HG02938 (cell line): ENCODE measurements at regions not wholly inside any gene's neighbourhood (a gene's known extent, or its start where the extent isn't known, plus 50 kb on each side); places are given as distances from the start of the nearest gene placed in this dataset.
"Not testable (repeated sequence)": the region's sequence is repeated elsewhere in the genome, so short reads cannot be mapped to it uniquely, and the experiment has no call there.

Experiments used
- ATAC-seq: cut with Tn5 transposase; IDR thresholded peaks from one replicate; pipeline ENCODE4 v1.9.1; 2021; ENCODE audit warnings: mild to moderate bottlenecking, moderate library complexity; ENCODE audit not compliant: unreplicated experiment

- ATAC-seq: no peak
Observed at GRCh38 chr2:11877764-11878163, 131.3 kb downstream of the LPIN1 start.

- ATAC-seq: not testable (repeated sequence)
Observed at GRCh38 chr2:11885253-11885652, 138.8 kb downstream of the LPIN1 start.

- not testable (repeated sequence) for ATAC-seq
Observed at GRCh38 chr2:11886899-11887298, 140.5 kb downstream of the LPIN1 start.

DNA sequence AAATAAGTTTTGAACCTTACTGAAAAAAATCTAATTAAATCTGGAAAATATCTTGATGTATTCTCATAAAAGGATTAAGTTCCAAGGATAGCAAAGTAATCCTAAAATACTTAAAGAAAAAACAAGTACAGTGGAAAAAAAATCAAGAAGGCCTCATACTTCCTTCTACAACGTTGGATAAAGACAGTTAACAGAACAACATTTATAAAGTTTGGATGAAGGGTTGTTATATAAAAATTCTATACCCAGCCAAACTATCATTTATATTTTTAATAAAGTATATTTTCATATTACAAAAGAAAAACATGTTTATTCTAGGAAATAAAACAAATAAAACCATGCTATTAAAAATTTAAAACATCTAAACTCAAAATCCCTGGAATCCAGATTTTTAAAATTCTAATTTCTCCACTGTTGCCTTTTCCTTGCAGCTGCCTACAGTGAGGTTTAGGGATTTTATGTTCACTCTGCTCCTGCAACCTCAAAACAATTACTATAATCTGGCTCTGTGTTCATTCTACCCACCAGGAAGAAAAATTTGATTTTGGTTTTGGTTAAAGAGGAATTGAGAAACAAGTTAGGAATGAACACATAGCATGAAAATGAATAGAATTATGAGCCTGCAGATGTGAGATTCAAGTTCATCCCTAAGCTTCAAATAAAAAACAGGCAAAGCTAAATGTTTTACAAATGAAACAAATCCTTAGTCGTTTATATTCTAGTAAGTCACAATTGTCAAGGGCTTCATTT is 142.8 kb downstream of the LPIN1 start:
- no peak for ATAC-seq

GRCh38 chr2:11889854-11890253 is 143.4 kb downstream of the LPIN1 start:
- ATAC-seq: no peak

DNA sequence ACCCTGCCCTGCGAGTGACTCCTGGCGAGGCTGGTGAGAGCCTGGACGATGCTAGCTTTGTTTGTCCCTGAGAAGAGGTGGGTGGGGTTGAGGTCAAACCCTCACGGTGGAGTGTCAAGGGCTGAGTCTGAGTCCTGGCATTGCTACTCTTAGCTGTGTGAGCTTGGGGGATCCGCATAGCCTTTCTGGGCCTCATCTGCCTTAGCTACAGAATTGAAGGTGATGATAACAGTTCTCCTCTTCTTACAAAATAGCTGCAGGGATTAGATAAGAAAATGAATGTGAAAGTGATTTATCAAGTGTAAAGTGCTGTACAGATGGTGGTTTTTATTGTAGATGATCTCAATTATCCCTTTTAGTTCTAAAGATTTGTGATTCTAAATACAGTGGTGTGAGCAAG is 144.6 kb downstream of the LPIN1 start:
- ATAC-seq: no peak

DNA sequence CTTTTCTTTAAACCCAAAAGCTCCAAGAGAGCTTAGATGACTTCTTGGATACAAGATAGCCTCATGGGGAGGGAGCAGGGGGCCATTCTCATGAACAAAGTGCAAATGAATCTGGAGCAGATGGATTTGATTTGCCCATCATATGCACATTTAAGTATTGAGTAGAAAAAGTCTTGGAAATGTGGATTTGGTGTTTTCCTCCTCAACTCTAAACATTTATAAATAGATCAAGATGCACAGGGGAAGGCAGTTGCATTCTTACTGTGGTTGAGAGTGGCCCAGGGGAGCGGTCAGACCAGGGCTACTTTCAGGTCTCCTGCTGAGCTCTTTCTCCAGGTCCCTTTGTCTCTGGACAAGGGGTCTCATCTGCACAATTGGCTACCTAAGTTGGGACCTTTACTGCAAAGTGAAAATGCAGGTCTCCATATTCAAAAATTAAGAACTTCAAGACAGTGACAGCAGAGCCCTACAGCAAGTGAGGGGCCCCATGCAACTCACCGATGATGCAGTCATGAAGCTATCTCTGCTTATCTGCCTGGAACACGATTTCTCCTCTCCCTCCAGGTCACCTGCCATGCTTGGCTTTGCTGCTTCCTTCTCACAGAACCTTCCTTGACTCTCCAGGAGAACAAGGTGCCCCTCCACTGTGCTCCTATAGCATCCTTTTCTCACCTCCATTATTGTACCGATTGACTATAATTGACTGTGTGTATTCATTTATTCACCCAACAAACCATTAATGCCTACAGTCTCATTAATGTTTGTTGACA is 145.4 kb downstream of the LPIN1 start:
- no peak for ATAC-seq

GRCh38 chr2:11896386-11896785 is 150.0 kb downstream of the LPIN1 start:
- no peak for ATAC-seq

DNA sequence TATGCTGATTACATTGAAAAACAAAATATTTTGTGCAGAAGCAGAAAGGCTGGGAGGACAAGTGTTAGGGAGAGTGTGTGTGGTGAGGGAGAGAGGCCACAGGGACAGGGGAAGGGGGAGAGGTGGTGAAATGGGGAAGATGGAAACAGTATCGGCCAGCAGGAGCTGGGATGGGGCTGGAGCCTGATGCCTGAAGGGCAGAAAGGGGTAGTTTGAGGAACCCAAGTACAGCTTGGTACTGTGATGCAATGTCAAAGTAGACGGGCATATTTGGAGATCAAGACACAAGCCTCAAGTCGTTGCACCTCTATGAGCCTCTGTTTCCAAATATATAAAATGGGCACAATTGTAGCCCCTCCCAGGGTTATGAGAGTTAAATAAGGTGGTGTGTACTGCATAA is 152.1 kb downstream of the LPIN1 start:
- no peak for ATAC-seq

DNA sequence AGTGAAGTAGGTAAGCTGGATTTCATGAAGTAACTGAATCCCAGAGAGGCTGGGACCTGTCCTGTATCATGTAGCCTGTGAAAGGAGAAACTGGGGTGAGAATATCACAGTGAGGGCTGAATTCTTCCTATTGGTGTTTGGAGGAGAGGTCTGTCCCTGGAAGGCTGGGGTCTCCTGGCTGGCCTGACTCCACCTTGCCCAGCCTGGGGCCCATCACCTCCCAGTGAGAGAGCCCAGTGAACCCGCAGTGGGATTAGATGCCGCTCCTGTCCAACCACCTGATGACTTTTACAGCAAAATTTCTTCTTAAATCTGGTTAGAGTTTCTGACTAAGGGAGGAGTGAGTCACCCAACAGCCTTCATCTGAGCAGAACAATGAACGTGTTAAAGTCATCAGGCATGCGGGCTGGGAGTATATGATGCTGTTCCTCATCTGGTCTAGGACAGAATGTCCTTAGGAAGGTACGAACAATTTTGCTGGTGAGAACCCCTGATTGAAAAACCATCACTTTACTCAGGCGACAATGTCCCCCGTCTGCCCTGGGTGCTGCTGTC is 152.9 kb downstream of the LPIN1 start:
- ATAC-seq: no peak

DNA sequence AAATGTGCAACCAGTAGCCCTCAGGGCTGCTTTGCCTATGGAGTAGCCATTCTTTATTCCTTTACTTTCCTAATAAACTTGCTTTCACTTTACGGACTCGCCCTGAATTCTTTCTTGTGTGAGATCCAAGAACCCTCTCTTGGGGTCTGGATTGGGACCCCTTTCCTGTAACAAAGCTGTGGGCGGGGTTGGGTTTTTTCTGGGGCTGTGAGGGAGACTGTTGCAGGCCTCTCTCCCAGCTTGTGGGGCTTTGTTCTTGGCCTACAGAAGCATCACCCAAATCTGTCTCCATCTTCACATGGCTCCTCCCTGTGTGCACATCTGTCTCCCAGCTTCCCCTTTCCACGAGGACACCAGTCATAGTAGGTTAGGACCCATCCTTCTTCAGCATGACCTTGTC is 154.5 kb downstream of the LPIN1 start:
- ATAC-seq: not testable (repeated sequence)

DNA sequence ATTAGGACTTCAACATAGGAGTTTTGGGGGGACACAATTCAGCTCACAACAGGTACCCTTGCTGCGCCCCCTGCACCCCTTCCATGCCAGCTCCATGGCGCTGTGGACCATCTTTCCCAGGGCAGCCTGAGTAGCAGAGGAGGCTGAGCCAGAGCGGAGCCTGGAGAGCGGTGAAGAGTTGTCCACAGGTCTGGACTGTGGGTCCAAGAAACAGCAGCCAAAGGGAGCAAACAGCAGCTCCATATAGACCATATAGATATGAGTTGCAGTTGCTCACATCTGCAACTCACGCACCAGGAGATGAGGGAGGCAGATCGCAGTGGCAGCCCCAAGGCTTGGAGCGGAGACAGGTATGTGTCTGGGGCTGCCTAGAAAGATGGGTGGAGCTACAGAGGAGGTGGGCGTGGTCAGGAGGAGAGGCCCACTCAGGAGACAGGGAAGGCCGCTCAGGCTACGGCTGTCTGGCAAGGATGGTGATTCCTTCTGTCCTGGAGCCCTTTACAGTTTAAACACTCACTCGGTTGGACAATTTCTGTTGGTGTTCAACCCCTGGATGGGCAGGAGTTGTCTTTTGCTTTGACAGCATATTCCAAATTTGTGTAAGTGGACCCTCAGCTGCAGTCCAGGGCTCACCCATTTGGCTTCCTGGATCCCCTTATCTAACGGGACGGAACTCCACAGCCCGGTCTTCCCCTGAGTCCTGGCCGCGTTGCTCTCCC is 155.1 kb downstream of the LPIN1 start:
- no peak for ATAC-seq

DNA sequence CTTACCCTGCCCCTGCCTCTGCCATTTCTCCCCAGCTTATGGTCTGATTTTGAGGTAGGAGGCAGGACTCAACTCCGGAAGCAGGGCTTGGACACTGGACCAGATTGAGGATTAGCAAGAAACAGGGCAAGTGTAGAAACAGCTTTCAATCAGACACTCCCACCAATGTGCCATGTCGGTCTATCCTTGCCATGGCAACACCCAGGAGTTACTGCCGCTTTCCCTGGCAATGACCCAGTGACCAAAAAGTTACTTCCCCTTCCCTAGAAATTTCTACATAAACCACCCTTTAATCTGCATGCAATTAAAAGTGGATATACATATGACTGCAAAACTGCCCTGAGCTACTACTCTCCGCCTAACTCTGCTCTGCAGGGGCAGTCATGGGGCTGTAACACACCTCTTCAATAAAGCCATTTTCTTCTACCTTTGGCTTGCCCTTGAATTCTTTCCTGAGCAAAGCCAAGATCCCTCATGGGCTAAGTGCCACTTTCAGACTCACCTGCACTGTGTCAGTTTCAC is 156.7 kb downstream of the LPIN1 start:
- no peak for ATAC-seq

DNA sequence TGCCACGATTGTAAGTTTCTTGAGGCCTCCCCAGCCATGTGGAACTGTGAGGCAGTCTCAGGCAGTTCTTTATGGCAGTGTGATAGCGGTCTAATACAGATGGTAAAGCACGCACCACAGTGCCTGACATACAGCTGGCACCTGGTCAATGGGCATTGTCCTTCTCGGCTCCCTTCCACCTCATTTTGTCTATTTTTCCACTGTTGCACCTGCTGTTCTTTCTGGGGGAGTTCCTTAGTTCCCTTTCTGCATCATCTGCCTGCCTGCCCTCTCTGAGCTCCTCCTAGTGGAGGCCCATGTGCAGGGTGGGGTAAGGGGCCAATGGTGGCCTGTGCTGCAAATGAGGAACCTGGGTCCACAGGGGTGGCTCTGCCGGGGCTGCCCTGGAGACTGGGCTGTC is 157.6 kb downstream of the LPIN1 start:
- peak; percentile 68 for ATAC-seq

DNA sequence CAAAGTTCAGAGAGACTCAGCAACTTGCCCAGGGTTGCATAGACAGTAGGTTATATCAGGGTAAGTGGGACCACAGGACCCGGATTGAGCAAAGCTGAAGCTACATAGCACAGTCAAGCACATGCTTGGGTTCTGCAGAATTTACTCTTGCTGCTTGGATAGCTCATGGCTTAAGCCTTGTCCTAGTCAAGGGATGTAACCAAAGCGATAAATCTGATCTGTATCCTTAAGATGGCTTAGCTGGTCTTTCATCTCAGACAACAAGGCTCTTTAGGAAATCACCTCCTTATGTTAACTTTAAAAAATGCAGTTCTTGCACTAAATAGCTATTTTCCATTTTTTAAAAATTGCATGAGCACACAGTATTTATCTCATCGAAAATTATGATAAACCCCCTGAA is 158.5 kb downstream of the LPIN1 start:
- ATAC-seq: no peak

GRCh38 chr2:11907190-11907589 is 160.8 kb downstream of the LPIN1 start:
- ATAC-seq: no peak

DNA sequence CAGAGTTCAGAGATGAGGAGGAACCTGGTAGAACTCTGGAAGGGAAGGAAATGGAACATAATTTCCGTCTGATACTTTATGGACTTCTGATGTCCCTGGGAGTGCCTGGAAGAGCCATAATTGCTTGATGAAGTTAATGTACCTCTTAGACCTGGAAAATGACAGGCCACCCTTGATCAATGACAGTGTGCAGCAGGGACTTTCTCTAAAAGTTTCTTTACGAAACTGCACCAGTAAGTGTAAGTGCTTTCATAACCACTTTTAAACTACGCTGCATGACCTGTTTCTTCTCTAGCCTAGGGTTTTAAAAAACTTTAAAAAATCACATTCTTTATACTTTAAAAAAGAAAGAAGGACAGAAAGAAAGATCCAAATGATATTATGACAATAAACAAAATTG is 164.5 kb downstream of the LPIN1 start:
- no peak for ATAC-seq

DNA sequence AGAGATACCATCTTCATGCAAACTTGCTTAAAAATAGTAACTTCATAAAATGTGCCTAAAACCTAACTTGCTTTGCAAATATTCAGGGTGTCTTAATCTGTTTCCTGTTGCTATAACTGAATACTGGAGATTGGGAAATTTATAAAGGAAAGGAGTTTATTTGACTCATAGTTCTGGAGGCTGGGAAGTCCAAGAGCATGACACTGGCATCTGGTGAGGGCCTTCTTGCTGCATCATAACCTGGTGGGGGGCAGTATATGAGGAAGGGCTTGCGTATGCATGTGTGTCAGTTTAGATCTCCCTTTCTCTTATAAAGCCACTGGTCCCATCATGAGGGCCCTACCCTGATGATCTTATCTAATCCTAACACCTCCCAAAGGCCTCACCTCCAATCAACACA is 166.5 kb downstream of the LPIN1 start:
- no peak for ATAC-seq

DNA sequence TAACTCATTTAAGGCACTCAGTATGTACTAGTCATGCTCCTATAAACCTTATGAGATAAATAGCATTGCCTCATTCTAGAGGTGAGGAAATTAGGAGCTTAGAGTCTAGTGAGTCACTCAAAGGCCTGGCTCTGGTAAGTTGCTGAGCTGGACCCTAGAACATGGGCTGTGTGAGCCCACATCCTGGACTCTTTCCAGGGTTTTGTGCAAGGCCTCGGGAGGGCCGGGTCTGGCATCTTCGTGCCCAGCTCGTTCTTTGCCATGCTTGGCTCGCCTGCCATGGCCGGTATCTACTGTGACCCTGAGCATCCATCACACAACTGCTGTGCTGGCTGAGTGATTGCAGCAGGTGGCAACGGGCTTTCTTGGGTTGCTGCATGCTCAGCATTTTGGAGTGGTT is 168.0 kb downstream of the LPIN1 start:
- ATAC-seq: no peak

DNA sequence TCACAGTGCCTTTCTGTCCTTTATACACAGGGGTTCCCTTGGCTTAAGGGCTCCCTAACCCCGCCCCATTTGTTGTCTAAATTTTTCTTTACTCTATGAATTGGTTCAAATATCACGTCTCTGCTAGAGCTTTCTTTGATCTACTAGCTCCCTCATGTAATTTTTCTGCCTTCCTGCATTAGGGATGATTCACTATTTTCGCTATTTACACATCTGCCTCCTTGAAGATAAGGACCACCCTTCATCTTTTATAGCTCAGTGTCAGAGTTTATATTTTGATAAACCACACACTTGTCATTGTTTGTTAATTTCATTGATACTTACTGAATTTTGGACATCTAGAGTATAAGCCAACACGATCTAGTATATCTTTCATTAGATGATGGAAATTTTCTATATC is 169.2 kb downstream of the LPIN1 start:
- ATAC-seq: no peak

GRCh38 chr2:11919953-11920352 is 173.5 kb downstream of the LPIN1 start:
- ATAC-seq: no peak
